NB4 (cell line): ENCODE measurements at regions not wholly inside any gene's neighbourhood (a gene's known extent, or its start where the extent isn't known, plus 50 kb on each side); places are given as distances from the start of the nearest gene placed in this dataset.

ENCODE experiments used
- CTCF ChIP-seq: IDR thresholded peaks from one replicate; pipeline ENCODE4 v1.5.1; 2012; ENCODE audit warnings: low read depth, low read length
- MAX ChIP-seq: IDR thresholded peaks from 2 replicates; pipeline ENCODE4 v1.6.1; 2011; ENCODE audit warnings: low read depth, low read length
- POLR2A ChIP-seq: IDR thresholded peaks from 2 replicates; pipeline ENCODE4 v1.6.1; 2011; ENCODE audit warnings: mild to moderate bottlenecking; ENCODE audit not compliant: insufficient read length; ENCODE audit errors: extremely low read depth

GRCh38 chr2:82084679-82085392, 1780.3 kb upstream of the LRRTM1 start:
- TF ChIP-seq CTCF (no peak), POLR2A (no peak), MAX (no peak)
